ENCODE measurements at regions not wholly inside any gene's neighbourhood (a gene's known extent, or its start where the extent isn't known, plus 50 kb on each side); places are given as distances from the start of the nearest gene placed in this dataset.

- intact Hi-C loops (cut with DNase I), result no loop called here
- Histone ChIP-seq H3K9me3 (no peaks in the 10 kb centered on the region), H3K4me1 (no peaks in the 10 kb centered on the region), H3K27ac (replicated peaks in 1 of 4) (no peak overlapping the region), H3K4me3 (no peak overlapping the region), H3K27me3 (no peaks in the 10 kb centered on the region), H3K36me3 (no peaks in the 10 kb centered on the region)
- 78% methylated on average over 1 of the region's 1 CpG for WGBS
- no peak for TF ChIP-seq CTCF (IDR thresholded peaks at IDR 0.05)
- TF ChIP-seq EP300 (IDR thresholded peaks at IDR 0.05), result no peak
- no peak for TF ChIP-seq POLR2AphosphoS5 (IDR thresholded peaks at IDR 0.05)
- TF ChIP-seq POLR2A (IDR thresholded peaks at IDR 0.05; ENCODE audit: low read depth), result no peak
- no peak for DNase-seq (ENCODE audit: extremely low spot score)
Observed at GRCh38 chr13:75024602-75025001, 457.4 kb downstream of the TBC1D4 start.

GRCh38 chr13:75023609-75024008, 458.4 kb downstream of the TBC1D4 start:
- TF ChIP-seq POLR2AphosphoS5 (IDR thresholded peaks at IDR 0.05) (no peak), POLR2A (IDR thresholded peaks at IDR 0.05; ENCODE audit: low read depth) (no peak), CTCF (IDR thresholded peaks at IDR 0.05) (no peak), EP300 (IDR thresholded peaks at IDR 0.05) (no peak)
- intact Hi-C loops (cut with DNase I), result no loop called here
- H3K27me3 ChIP-seq, result no peaks in the 10 kb centered on the region
- no peaks in the 10 kb centered on the region for H3K4me1 ChIP-seq
- 100% methylated on average over 1 of the region's 1 CpG for WGBS
- no peaks in the 10 kb centered on the region for H3K9me3 ChIP-seq
- DNase-seq (ENCODE audit: extremely low spot score), result no peak
- no peaks in the 10 kb centered on the region for H3K36me3 ChIP-seq
- H3K4me3 ChIP-seq, result no peak overlapping the region
- H3K27ac ChIP-seq (replicated peaks in 1 of 4), result no peak overlapping the region

- no peak for TF ChIP-seq POLR2A (IDR thresholded peaks at IDR 0.05; ENCODE audit: low read depth)
- TF ChIP-seq POLR2AphosphoS5 (IDR thresholded peaks at IDR 0.05), result no peak
- no peak for TF ChIP-seq EP300 (IDR thresholded peaks at IDR 0.05)
- no peak for TF ChIP-seq CTCF (IDR thresholded peaks at IDR 0.05)
- Histone ChIP-seq H3K4me1 (no peaks in the 10 kb centered on the region), H3K36me3 (no peaks in the 10 kb centered on the region), H3K4me3 (no peak overlapping the region), H3K27me3 (no peaks in the 10 kb centered on the region), H3K9me3 (no peaks in the 10 kb centered on the region), H3K27ac (replicated peaks in 1 of 4) (no peak overlapping the region)
- intact Hi-C loops (cut with DNase I), result no loop called here
- WGBS, result 91% methylated on average over 5 of the region's 5 CpGs
- DNase-seq (ENCODE audit: extremely low spot score), result no peak
Observed at GRCh38 chr13:75021151-75021550, 460.8 kb downstream of the TBC1D4 start.

- Histone ChIP-seq H3K27ac (replicated peaks in 1 of 4) (no peak overlapping the region), H3K36me3 (no peaks in the 10 kb centered on the region), H3K27me3 (no peaks in the 10 kb centered on the region), H3K4me3 (no peak overlapping the region), H3K9me3 (no peaks in the 10 kb centered on the region), H3K4me1 (no peaks in the 10 kb centered on the region)
- DNase-seq (ENCODE audit: extremely low spot score), result no peak
- WGBS, result 67% methylated on average over 1 of the region's 1 CpG
- intact Hi-C loops (cut with DNase I), result no loop called here
- no peak for TF ChIP-seq POLR2A (IDR thresholded peaks at IDR 0.05; ENCODE audit: low read depth)
- TF ChIP-seq CTCF (IDR thresholded peaks at IDR 0.05), result no peak
Observed at GRCh38 chr13:75016225-75016624, 465.7 kb downstream of the TBC1D4 start.

GRCh38 chr13:75013818-75014217, 468.2 kb downstream of the TBC1D4 start:
- Histone ChIP-seq H3K4me3 (no peak overlapping the region), H3K27me3 (no peaks in the 10 kb centered on the region), H3K36me3 (no peaks in the 10 kb centered on the region), H3K9me3 (no peaks in the 10 kb centered on the region), H3K4me1 (no peaks in the 10 kb centered on the region), H3K27ac (replicated peaks in 1 of 4) (no peak overlapping the region)
- no peak for TF ChIP-seq POLR2AphosphoS5 (IDR thresholded peaks at IDR 0.05)
- no peak for TF ChIP-seq CTCF (IDR thresholded peaks at IDR 0.05)
- TF ChIP-seq POLR2A (IDR thresholded peaks at IDR 0.05; ENCODE audit: low read depth), result no peak
- TF ChIP-seq EP300 (IDR thresholded peaks at IDR 0.05), result no peak
- intact Hi-C loops (cut with DNase I), result no loop called here
- WGBS, result 88% methylated on average over 3 of the region's 4 CpGs
- DNase-seq (ENCODE audit: extremely low spot score), result no peak
